BJ (cell line): ENCODE measurements at regions not wholly inside any gene's neighbourhood (a gene's known extent, or its start where the extent isn't known, plus 50 kb on each side); places are given as distances from the start of the nearest gene placed in this dataset.

Experiments
- CTCF ChIA-PET: fragments of 350-600 bp; formaldehyde crosslinking; extraction: SDS; loops from one replicate; lab custom pipeline; 2021; ENCODE audit warnings: antibody characterized with exemption, inconsistent platforms; lab: Yijun Ruan, JAX
- POLR2A ChIA-PET: fragments of 300-600 bp; sonication (Branson Sonifier 250); formaldehyde crosslinking; extraction: SDS; loops from one replicate; lab custom pipeline; 2021; ENCODE audit warnings: antibody characterized with exemption; lab: Charles Lee
- DNase-seq: peaks from one replicate; pipeline ENCODE4 v3.0.0-alpha.2; 2011; ENCODE audit warnings: low read depth
- H3K27me3 ChIP-seq: 2 replicates; pipeline ENCODE4 v1.6.0; 2011; ENCODE audit warnings: low read length; ENCODE audit not compliant: control insufficient read depth, insufficient read depth
- H3K36me3 ChIP-seq: 2 replicates; pipeline ENCODE4 v1.5.1; 2011; ENCODE audit warnings: low read length; ENCODE audit not compliant: control insufficient read depth, insufficient read depth
- H3K4me3 ChIP-seq: 2 replicates; pipeline ENCODE4 v1.5.1; 2011; ENCODE audit warnings: low read depth, mild to moderate bottlenecking, control low read depth, low read length
- TF ChIP-seq, protein P1 (sequence below): IDR thresholded peaks from 2 replicates; pipeline ENCODE4 v1.5.1; 2011; ENCODE audit warnings: low read depth, mild to moderate bottlenecking, control low read depth, inconsistent platforms, low read length, moderate library complexity; ENCODE audit not compliant: insufficient read depth

DNA sequence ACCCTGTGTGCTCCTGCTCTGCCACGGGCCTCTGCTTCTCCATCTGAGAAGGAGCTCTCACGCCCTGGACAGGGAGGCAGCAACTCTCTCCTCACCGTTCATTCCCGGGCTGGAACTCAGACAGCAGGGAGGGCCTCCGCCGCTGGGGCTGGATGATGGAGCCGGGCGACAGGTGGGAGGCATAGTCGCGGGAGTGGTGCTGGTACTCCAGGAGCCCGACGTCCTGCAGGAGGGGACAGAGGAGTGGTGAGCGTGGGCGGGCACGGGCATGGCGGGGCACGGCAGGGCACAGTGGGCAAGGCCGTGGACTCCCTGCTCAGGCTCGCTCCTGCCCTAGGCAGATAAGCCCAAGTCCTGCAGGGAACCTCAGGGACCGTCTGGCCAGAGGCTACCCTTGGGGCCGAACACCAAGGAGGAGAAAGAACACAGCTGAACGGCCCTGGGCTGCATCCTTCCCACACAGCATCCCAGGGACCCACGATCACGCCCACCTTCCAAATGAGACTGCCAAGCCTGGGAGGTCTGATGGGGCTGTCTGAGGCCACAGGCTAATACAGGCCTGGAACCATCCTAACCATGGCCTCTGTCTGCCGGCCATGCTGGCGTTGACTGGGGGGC lies 81.0 kb downstream of the NCOR2 start:
- ChIA-PET CTCF (interaction anchor here (0.9 kb wide), 1 partner anchor 31 kb away, joined by 3 read pairs; no protein-coding TSS in a partner anchor), POLR2A (no interaction called here)
- Histone ChIP-seq H3K27me3 (no peaks in the 10 kb centered on the region), H3K36me3 (peaks cover 39% of the 10 kb centered on the region), H3K4me3 (no peak overlapping the region)
- no peak for DNase-seq
- TF ChIP-seq, protein P1, sequence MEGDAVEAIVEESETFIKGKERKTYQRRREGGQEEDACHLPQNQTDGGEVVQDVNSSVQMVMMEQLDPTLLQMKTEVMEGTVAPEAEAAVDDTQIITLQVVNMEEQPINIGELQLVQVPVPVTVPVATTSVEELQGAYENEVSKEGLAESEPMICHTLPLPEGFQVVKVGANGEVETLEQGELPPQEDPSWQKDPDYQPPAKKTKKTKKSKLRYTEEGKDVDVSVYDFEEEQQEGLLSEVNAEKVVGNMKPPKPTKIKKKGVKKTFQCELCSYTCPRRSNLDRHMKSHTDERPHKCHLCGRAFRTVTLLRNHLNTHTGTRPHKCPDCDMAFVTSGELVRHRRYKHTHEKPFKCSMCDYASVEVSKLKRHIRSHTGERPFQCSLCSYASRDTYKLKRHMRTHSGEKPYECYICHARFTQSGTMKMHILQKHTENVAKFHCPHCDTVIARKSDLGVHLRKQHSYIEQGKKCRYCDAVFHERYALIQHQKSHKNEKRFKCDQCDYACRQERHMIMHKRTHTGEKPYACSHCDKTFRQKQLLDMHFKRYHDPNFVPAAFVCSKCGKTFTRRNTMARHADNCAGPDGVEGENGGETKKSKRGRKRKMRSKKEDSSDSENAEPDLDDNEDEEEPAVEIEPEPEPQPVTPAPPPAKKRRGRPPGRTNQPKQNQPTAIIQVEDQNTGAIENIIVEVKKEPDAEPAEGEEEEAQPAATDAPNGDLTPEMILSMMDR = no peak

DNA sequence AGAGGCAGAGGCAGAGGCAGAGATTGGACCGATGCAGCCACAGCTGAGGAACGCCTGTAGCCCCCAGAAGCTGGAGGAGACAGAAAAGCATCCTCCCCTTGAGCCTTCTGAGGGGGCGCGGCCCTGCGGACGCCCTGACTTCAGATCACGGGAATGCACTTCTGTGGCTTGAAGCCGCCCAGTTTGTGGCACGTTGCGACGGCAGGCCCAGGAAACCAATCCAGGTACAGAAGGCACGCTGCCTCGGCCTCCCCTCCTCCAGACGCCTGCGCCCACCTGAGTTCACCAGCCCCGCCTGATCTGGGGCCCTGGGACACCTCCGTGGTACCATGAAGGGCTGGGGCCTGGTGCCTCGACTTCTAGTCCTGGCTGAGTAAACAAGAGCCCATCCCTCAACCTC lies 82.0 kb downstream of the NCOR2 start:
- CTCF ChIA-PET = no interaction called here
- Histone ChIP-seq H3K27me3 (no peaks in the 10 kb centered on the region), H3K36me3 (peaks cover 37% of the 10 kb centered on the region), H3K4me3 (no peak overlapping the region)
- TF ChIP-seq, protein P1 = no peak
- DNase-seq = no peak
- POLR2A ChIA-PET = no interaction called here

- ChIA-PET POLR2A (no interaction called here), CTCF (no interaction called here)
These were observed 82.9 kb downstream of the NCOR2 start for GRCh38 chr12:124484526-124484953.

DNA sequence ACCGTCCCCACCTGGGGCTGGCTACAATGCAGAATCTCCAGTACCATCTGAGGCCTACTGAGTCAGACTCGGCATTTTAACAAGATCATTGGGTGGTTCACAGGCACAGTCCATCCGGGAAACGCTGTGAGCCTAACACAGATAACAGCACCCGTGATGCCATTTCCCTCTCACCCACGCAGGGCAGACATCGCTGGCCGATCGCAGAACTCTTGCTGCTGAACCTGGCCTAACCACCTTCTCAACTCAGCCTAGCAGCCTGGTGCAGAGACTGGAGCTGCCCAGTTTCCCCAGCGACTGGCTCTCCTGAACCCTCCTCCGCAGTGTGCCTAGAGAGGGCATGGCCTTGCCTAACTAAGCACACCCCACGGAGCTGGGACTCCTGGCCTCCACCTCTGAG lies 83.3 kb downstream of the NCOR2 start:
- peaks cover 37% of the 10 kb centered on the region for H3K36me3 ChIP-seq
- TF ChIP-seq, protein P1 = no peak
- H3K27me3 ChIP-seq = no peaks in the 10 kb centered on the region
- ChIA-PET CTCF (no interaction called here), POLR2A (no interaction called here)
- H3K4me3 ChIP-seq = no peak overlapping the region
- DNase-seq = no peak

More at GRCh38 chr12:124484526-124484953, 82.9 kb downstream of the NCOR2 start:
- TF ChIP-seq, protein P1 = no peak
- Histone ChIP-seq H3K27me3 (no peaks in the 10 kb centered on the region), H3K4me3 (no peak overlapping the region), H3K36me3 (peaks cover 37% of the 10 kb centered on the region)
- DNase-seq = no peak

DNA sequence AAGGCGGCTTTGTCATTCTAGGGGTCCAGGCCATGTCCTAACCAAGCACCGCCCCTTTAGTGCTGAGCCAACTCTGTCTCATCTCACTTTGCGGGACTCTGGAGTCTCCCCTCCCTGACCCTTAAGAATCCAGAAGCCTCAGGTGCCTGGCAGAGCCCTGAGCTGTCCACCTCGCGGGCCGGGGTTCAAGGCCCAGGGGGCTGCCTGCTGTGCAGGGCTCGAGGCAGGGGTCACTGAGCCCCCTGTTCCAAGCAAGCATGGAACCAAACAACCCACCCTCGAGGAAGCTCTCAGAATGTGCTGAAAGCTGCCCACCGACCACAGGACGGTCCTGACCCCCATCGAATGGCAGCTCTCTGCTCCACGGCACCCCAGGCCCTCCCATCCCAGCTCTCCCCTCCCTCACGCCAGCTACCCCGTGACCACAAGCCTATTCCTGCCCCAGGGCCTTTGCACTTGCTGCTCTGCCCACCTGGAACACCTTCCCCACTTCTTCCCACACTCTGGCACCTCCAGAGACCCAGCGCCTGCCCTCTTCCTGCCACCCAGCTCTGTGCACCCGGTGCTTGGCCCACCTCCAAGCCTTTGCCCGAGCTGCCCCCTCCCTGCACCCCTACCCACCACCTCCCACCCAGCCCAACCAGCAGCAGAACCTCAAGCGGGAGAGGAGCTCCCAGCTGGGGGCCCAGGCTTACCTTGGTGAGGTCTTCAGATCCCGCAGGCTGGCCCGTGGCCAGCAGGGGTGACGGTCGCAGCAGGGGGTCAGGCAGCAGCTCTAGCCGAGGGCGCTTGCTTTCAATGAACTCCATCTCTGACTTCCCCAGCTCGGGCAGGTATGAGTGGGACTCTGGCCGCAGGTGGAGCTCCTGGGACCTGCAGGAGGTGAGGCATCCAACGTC lies 84.3 kb downstream of the NCOR2 start:
- H3K4me3 ChIP-seq = no peak overlapping the region
- H3K36me3 ChIP-seq = peaks cover 34% of the 10 kb centered on the region
- TF ChIP-seq, protein P1 = no peak
- ChIA-PET POLR2A (no interaction called here), CTCF (no interaction called here)
- H3K27me3 ChIP-seq = no peaks in the 10 kb centered on the region
- no peak for DNase-seq
